Loucy (cell line): ENCODE measurements at regions not wholly inside any gene's neighbourhood (a gene's known extent, or its start where the extent isn't known, plus 50 kb on each side); places are given as distances from the start of the nearest gene placed in this dataset.

Experiments
- H2AFZ ChIP-seq: fragments of 200-600 bp; sonication (generic); 2 replicates; pipeline ENCODE4 v1.6.0; 2016; ENCODE audit warnings: antibody characterized with exemption, mild to moderate bottlenecking, low read length, moderate library complexity
- H3F3A ChIP-seq: fragments of 200-600 bp; 2 replicates; pipeline ENCODE4 v1.6.0; 2016; ENCODE audit warnings: antibody characterized with exemption, low read depth, mild to moderate bottlenecking
- H3K27me3 ChIP-seq: fragments of 200-600 bp; sonication (generic); 2 replicates; pipeline ENCODE4 v1.6.1; 2014; ENCODE audit warnings: low read length, mild to moderate bottlenecking; ENCODE audit not compliant: insufficient read depth, poor library complexity, severe bottlenecking
- H3K36me3 ChIP-seq: fragments of 200-600 bp; sonication (generic); 2 replicates; pipeline ENCODE4 v1.6.1; 2016; ENCODE audit warnings: low read length; ENCODE audit not compliant: insufficient read depth
- H3K4me1 ChIP-seq: fragments of 200-600 bp; sonication (generic); 2 replicates; pipeline ENCODE4 v1.5.1; 2014; ENCODE audit warnings: low read length, mild to moderate bottlenecking; ENCODE audit not compliant: insufficient read depth, poor library complexity, severe bottlenecking
- H3K4me2 ChIP-seq: fragments of 200-600 bp; sonication (generic); 2 replicates; pipeline ENCODE4 v1.6.0; 2014; ENCODE audit warnings: antibody characterized with exemption, low read length, low read depth, mild to moderate bottlenecking; ENCODE audit not compliant: poor library complexity, severe bottlenecking
- H3K4me3 ChIP-seq: fragments of 200-600 bp; sonication (generic); 2 replicates; pipeline ENCODE4 v1.5.1; 2014; ENCODE audit warnings: low read length, mild to moderate bottlenecking, mixed read lengths; ENCODE audit not compliant: poor library complexity, severe bottlenecking
- H3K79me2 ChIP-seq: fragments of 200-600 bp; sonication (generic); 2 replicates; pipeline ENCODE4 v1.6.1; 2014; ENCODE audit warnings: low read length; ENCODE audit not compliant: insufficient read depth
- H3K9ac ChIP-seq: fragments of 200-600 bp; sonication (generic); 2 replicates; pipeline ENCODE4 v1.6.0; 2014; ENCODE audit warnings: mild to moderate bottlenecking, low read depth, low read length, moderate library complexity; ENCODE audit not compliant: poor library complexity, severe bottlenecking
- H3K9me2 ChIP-seq: fragments of 200-600 bp; sonication (generic); replicated peaks from 2 replicates; pipeline ENCODE4 v1.6.1; 2016; ENCODE audit warnings: low read depth, low read length, mixed read lengths
- H3K9me3 ChIP-seq: fragments of 200-600 bp; sonication (generic); 2 replicates; pipeline ENCODE4 v1.6.1; 2014; ENCODE audit warnings: mild to moderate bottlenecking, antibody characterized with exemption, low read length, low read depth; ENCODE audit not compliant: insufficient read depth
- H4K20me1 ChIP-seq: fragments of 200-600 bp; sonication (generic); 2 replicates; pipeline ENCODE4 v1.6.0; 2014; ENCODE audit warnings: antibody characterized with exemption, low read length, mild to moderate bottlenecking; ENCODE audit not compliant: insufficient read depth, poor library complexity, severe bottlenecking
- CTCF ChIP-seq: fragments of 200-600 bp; sonication (generic); conservative IDR thresholded peaks from 2 replicates; pipeline ENCODE4 v1.5.1; 2014; ENCODE audit warnings: mild to moderate bottlenecking, antibody characterized with exemption, low read length
- EZH2phosphoT487 ChIP-seq: fragments of 200-600 bp; IDR thresholded peaks from 2 replicates; pipeline ENCODE4 v1.6.1; 2018; ENCODE audit warnings: antibody characterized with exemption, mild to moderate bottlenecking, moderate library complexity, borderline replicate concordance

GRCh38 chr17:83152745-83153611 is 73.6 kb downstream of the METRNL start:
- Histone ChIP-seq H4K20me1 (no peaks in the 10 kb centered on the region), H3K4me3 (no peak overlapping the region), H3K9ac (no peak overlapping the region), H3K27me3 (no peaks in the 10 kb centered on the region), H3K9me2 (no peaks in the 10 kb centered on the region), H2AFZ (no peak overlapping the region), H3K4me1 (no peaks in the 10 kb centered on the region), H3K79me2 (no peaks in the 10 kb centered on the region), H3K36me3 (no peaks in the 10 kb centered on the region), H3K9me3 (peaks cover 12% of the 10 kb centered on the region; the same call in 1 of the 2 replicates), H3K4me2 (no peak overlapping the region), H3F3A (no peaks in the 10 kb centered on the region)
- no peak for TF ChIP-seq CTCF
- no peak for TF ChIP-seq EZH2phosphoT487

GRCh38 chr17:83153681-83154310 is 74.4 kb downstream of the METRNL start:
- Histone ChIP-seq H3K79me2 (no peaks in the 10 kb centered on the region), H3K4me3 (no peak overlapping the region), H3K4me1 (no peaks in the 10 kb centered on the region), H3F3A (no peaks in the 10 kb centered on the region), H4K20me1 (no peaks in the 10 kb centered on the region), H3K36me3 (no peaks in the 10 kb centered on the region), H3K9me2 (no peaks in the 10 kb centered on the region), H3K9me3 (peaks cover 14% of the 10 kb centered on the region; the same call in 1 of the 2 replicates), H3K27me3 (no peaks in the 10 kb centered on the region), H3K4me2 (no peak overlapping the region), H3K9ac (no peak overlapping the region), H2AFZ (no peak overlapping the region)
- TF ChIP-seq EZH2phosphoT487 (no peak), CTCF (no peak)

- Histone ChIP-seq H3K9me3 (peaks cover 14% of the 10 kb centered on the region; the same call in 1 of the 2 replicates), H4K20me1 (no peaks in the 10 kb centered on the region), H3K4me3 (no peak overlapping the region), H3K36me3 (no peaks in the 10 kb centered on the region), H2AFZ (no peak overlapping the region), H3K9me2 (no peaks in the 10 kb centered on the region), H3K79me2 (no peaks in the 10 kb centered on the region), H3K27me3 (no peaks in the 10 kb centered on the region), H3K4me2 (no peak overlapping the region), H3F3A (no peaks in the 10 kb centered on the region), H3K4me1 (no peaks in the 10 kb centered on the region), H3K9ac (no peak overlapping the region)
- TF ChIP-seq EZH2phosphoT487 = no peak
- no peak for TF ChIP-seq CTCF
These were observed 75.1 kb downstream of the METRNL start for GRCh38 chr17:83154311-83155127.
